WTC11 (cell line): ENCODE measurements at regions not wholly inside any gene's neighbourhood (a gene's known extent, or its start where the extent isn't known, plus 50 kb on each side); places are given as distances from the start of the nearest gene placed in this dataset.

Experiments
- ATAC-seq: fragments of 200-7000 bp; cut with Tn5 transposase; 2 replicates; pipeline ENCODE4 v1.10.0; 2021; ENCODE audit warnings: mild to moderate bottlenecking, moderate library complexity
- CTCF ChIA-PET: fragments of 300-600 bp; sonication (Branson Sonifier 250); formaldehyde crosslinking; loops from one replicate; lab custom pipeline; 2021; ENCODE audit warnings: antibody characterized with exemption; lab: Charles Lee
- POLR2A ChIA-PET: fragments of 350-600 bp; sonication (Branson Sonifier 250); formaldehyde crosslinking; loops from one replicate; lab custom pipeline; 2021; ENCODE audit warnings: antibody characterized with exemption; lab: Charles Lee
- DNase-seq: peaks from one replicate; pipeline ENCODE4 v3.0.0; 2021; ENCODE audit warnings: low spot score
- H3K27ac Mint-ChIP-seq: 2 replicates; pipeline ENCODE4 v1.8.0; 2021; ENCODE audit warnings: mixed read lengths
- H3K27me3 Mint-ChIP-seq: 2 replicates; pipeline ENCODE4 v1.8.0; 2021; ENCODE audit warnings: low read depth, mild to moderate bottlenecking, moderate library complexity, mixed read lengths
- H3K36me3 Mint-ChIP-seq: 2 replicates; pipeline ENCODE4 v1.8.0; 2021; ENCODE audit warnings: mixed read lengths
- H3K4me1 Mint-ChIP-seq: 2 replicates; pipeline ENCODE4 v1.8.0; 2022; ENCODE audit warnings: mixed read lengths
- H3K4me3 Mint-ChIP-seq: 2 replicates; pipeline ENCODE4 v1.8.0; 2021; ENCODE audit warnings: mild to moderate bottlenecking, moderate library complexity, mixed read lengths
- H3K9me3 Mint-ChIP-seq: 2 replicates; pipeline ENCODE4 v1.8.0; 2021; ENCODE audit warnings: mixed read lengths
- CREB1 ChIP-seq: sonication (generic); formaldehyde crosslinking; IDR thresholded peaks from 2 replicates; pipeline ENCODE4 v1.8.0; 2023; ENCODE audit warnings: mild to moderate bottlenecking, missing genetic modification reagents
- CTCF ChIP-seq: fragments of 200-600 bp; IDR thresholded peaks from 2 replicates; pipeline ENCODE4 v1.8.0; 2022; ENCODE audit warnings: antibody characterized with exemption
- FOXP1 ChIP-seq: sonication (generic); formaldehyde crosslinking; IDR thresholded peaks from 2 replicates; pipeline ENCODE4 v1.8.0; 2022; ENCODE audit warnings: missing genetic modification reagents, mild to moderate bottlenecking, moderate library complexity, borderline replicate concordance
- FOXP4 ChIP-seq: sonication (generic); formaldehyde crosslinking; IDR thresholded peaks from 2 replicates; pipeline ENCODE4 v1.8.0; 2022; ENCODE audit warnings: mild to moderate bottlenecking, missing genetic modification reagents
- GRHL2 ChIP-seq: fragments of 250-450 bp; sonication (Bioruptor Pico); IDR thresholded peaks from 2 replicates; pipeline ENCODE4 v1.8.0; 2022; ENCODE audit warnings: mild to moderate bottlenecking, moderate library complexity; ENCODE audit not compliant: insufficient replicate concordance, severe bottlenecking
- HMGA2 ChIP-seq: fragments of 250-450 bp; sonication (Bioruptor Pico); IDR thresholded peaks from 2 replicates; pipeline ENCODE4 v1.4.0; 2021; ENCODE audit warnings: mild to moderate bottlenecking, moderate library complexity
- HMGXB4 ChIP-seq: sonication (generic); formaldehyde crosslinking; IDR thresholded peaks from 2 replicates; pipeline ENCODE4 v1.8.1; 2023; ENCODE audit warnings: mild to moderate bottlenecking, moderate library complexity, missing genetic modification reagents
- IRF2 ChIP-seq: sonication (generic); formaldehyde crosslinking; IDR thresholded peaks from 2 replicates; pipeline ENCODE4 v1.8.0; 2022; ENCODE audit warnings: low read depth, missing genetic modification reagents, borderline replicate concordance
- MXD4 ChIP-seq: fragments of 250-450 bp; sonication (Bioruptor Pico); IDR thresholded peaks from 2 replicates; pipeline ENCODE4 v1.8.0; 2021; ENCODE audit warnings: mild to moderate bottlenecking, moderate library complexity, borderline replicate concordance
- NFYB ChIP-seq: sonication (generic); formaldehyde crosslinking; conservative IDR thresholded peaks from 2 replicates; pipeline ENCODE4 v1.8.0; 2022; ENCODE audit warnings: low read depth, missing genetic modification reagents
- PRDM15 ChIP-seq: sonication (generic); formaldehyde crosslinking; IDR thresholded peaks from 2 replicates; pipeline ENCODE4 v1.8.0; 2022; ENCODE audit warnings: missing genetic modification reagents
- PRRX2 ChIP-seq: fragments of 250-450 bp; sonication (Bioruptor Pico); IDR thresholded peaks from 2 replicates; pipeline ENCODE4 v1.8.0; 2021; ENCODE audit warnings: mild to moderate bottlenecking
- SMAD3 ChIP-seq: sonication (generic); formaldehyde crosslinking; IDR thresholded peaks from 2 replicates; pipeline ENCODE4 v1.8.0; 2022; ENCODE audit warnings: missing genetic modification reagents, mild to moderate bottlenecking, borderline replicate concordance
- SMAD4 ChIP-seq: sonication (generic); formaldehyde crosslinking; IDR thresholded peaks from 2 replicates; pipeline ENCODE4 v1.8.0; 2022; ENCODE audit warnings: mild to moderate bottlenecking, missing genetic modification reagents
- TEAD4 ChIP-seq: sonication (generic); formaldehyde crosslinking; IDR thresholded peaks from 2 replicates; pipeline ENCODE4 v1.8.0; 2022; ENCODE audit warnings: mild to moderate bottlenecking, missing genetic modification reagents
- ZNF138 ChIP-seq: sonication (generic); formaldehyde crosslinking; conservative IDR thresholded peaks from 2 replicates; pipeline ENCODE4 v1.8.1; 2022; ENCODE audit warnings: mild to moderate bottlenecking, moderate library complexity, missing genetic modification reagents
- TF ChIP-seq, protein P1 (sequence below): sonication (generic); formaldehyde crosslinking; IDR thresholded peaks from 2 replicates; pipeline ENCODE4 v1.8.0; 2022; ENCODE audit warnings: mild to moderate bottlenecking, missing genetic modification reagents
- TF ChIP-seq, protein P2 (sequence below): sonication (generic); formaldehyde crosslinking; IDR thresholded peaks from 2 replicates; pipeline ENCODE4 v1.8.1; 2023; ENCODE audit warnings: mild to moderate bottlenecking, missing genetic modification reagents, moderate library complexity
- TF ChIP-seq, protein P3 (sequence below): sonication (generic); formaldehyde crosslinking; IDR thresholded peaks from 2 replicates; pipeline ENCODE4 v1.8.0; 2022; ENCODE audit warnings: mild to moderate bottlenecking, missing genetic modification reagents

GRCh38 chr11:115933564-115933963, 429.3 kb upstream of the CADM1 start:
- no peak overlapping the region for H3K4me3 Mint-ChIP-seq
- no peak for ATAC-seq
- POLR2A ChIA-PET: no interaction called here
- TF ChIP-seq ZNF138 (no peak), MXD4 (no peak)
- TF ChIP-seq, protein P1, sequence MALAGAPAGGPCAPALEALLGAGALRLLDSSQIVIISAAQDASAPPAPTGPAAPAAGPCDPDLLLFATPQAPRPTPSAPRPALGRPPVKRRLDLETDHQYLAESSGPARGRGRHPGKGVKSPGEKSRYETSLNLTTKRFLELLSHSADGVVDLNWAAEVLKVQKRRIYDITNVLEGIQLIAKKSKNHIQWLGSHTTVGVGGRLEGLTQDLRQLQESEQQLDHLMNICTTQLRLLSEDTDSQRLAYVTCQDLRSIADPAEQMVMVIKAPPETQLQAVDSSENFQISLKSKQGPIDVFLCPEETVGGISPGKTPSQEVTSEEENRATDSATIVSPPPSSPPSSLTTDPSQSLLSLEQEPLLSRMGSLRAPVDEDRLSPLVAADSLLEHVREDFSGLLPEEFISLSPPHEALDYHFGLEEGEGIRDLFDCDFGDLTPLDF (CRISPR knock-in tag): no peak
- CTCF ChIA-PET: no interaction called here
- no peaks in the 10 kb centered on the region for H3K9me3 Mint-ChIP-seq
- H3K27ac Mint-ChIP-seq: no peak overlapping the region
- peaks cover 20% of the 10 kb centered on the region for H3K4me1 Mint-ChIP-seq
- DNase-seq: no peak
- peaks cover 17% of the 10 kb centered on the region for H3K27me3 Mint-ChIP-seq
- no peaks in the 10 kb centered on the region for H3K36me3 Mint-ChIP-seq

- no peak for ATAC-seq
- TF ChIP-seq, protein P2, sequence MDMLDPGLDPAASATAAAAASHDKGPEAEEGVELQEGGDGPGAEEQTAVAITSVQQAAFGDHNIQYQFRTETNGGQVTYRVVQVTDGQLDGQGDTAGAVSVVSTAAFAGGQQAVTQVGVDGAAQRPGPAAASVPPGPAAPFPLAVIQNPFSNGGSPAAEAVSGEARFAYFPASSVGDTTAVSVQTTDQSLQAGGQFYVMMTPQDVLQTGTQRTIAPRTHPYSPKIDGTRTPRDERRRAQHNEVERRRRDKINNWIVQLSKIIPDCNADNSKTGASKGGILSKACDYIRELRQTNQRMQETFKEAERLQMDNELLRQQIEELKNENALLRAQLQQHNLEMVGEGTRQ (CRISPR knock-in tag): no peak
- TF ChIP-seq FOXP4 (no peak), PRRX2 (no peak), GRHL2 (no peak), IRF2 (CRISPR knock-in tag) (no peak), HMGA2 (no peak), CREB1 (CRISPR knock-in tag) (no peak), CTCF (no peak), TEAD4 (CRISPR knock-in tag) (no peak), FOXP1 (CRISPR knock-in tag) (no peak), SMAD3 (CRISPR knock-in tag) (no peak), MXD4 (no peak)
- peaks cover 20% of the 10 kb centered on the region for H3K4me1 Mint-ChIP-seq
- CTCF ChIA-PET: interaction anchor here (1.4 kb wide), 1 partner anchor 284 kb away, joined by 3 read pairs; no protein-coding TSS in a partner anchor
- no peak overlapping the region for H3K4me3 Mint-ChIP-seq
- H3K27ac Mint-ChIP-seq: no peak overlapping the region
- H3K9me3 Mint-ChIP-seq: no peaks in the 10 kb centered on the region
- POLR2A ChIA-PET: no interaction called here
- H3K36me3 Mint-ChIP-seq: no peaks in the 10 kb centered on the region
- no peak for DNase-seq
- H3K27me3 Mint-ChIP-seq: peaks cover 10% of the 10 kb centered on the region
Observed at GRCh38 chr11:115931548-115932083, 427.4 kb upstream of the CADM1 start.

GRCh38 chr11:115930886-115931547, 426.8 kb upstream of the CADM1 start:
- ATAC-seq (peak; percentile 27; the same call in 1 of the 2 replicates), DNase-seq (no peak)
- Mint-ChIP-seq H3K36me3 (no peaks in the 10 kb centered on the region), H3K4me3 (no peak overlapping the region), H3K9me3 (0 out of 2 replicates have a peak, but pooled peaks cover 3% of the 10 kb centered on the region), H3K27ac (no peak overlapping the region), H3K27me3 (peaks cover 6% of the 10 kb centered on the region), H3K4me1 (peaks cover 20% of the 10 kb centered on the region)
- CTCF ChIA-PET: no interaction called here
- POLR2A ChIA-PET: no interaction called here
- TF ChIP-seq PRDM15 (CRISPR knock-in tag) (no peak), HMGXB4 (no peak), HMGA2 (no peak), SMAD4 (CRISPR knock-in tag) (no peak), NFYB (CRISPR knock-in tag) (no peak)
- TF ChIP-seq, protein P3, sequence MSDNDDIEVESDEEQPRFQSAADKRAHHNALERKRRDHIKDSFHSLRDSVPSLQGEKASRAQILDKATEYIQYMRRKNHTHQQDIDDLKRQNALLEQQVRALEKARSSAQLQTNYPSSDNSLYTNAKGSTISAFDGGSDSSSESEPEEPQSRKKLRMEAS (CRISPR knock-in tag): no peak
